SK-N-SH treated with all-trans-retinoic acid at 6 μM for 48 hours (cell line): ENCODE measurements at regions not wholly inside any gene's neighbourhood (a gene's known extent, or its start where the extent isn't known, plus 50 kb on each side); places are given as distances from the start of the nearest gene placed in this dataset.

Source experiments
- CSDC2 ChIP-seq: fragments of 250-450 bp; sonication (Bioruptor Pico); IDR thresholded peaks from 2 replicates; pipeline ENCODE4 v1.5.0; 2020; ENCODE audit warnings: mild to moderate bottlenecking, moderate library complexity
- ESRRG ChIP-seq: fragments of 250-450 bp; sonication (Bioruptor Pico); IDR thresholded peaks from 2 replicates; pipeline ENCODE4 v1.6.1; 2021; ENCODE audit warnings: mild to moderate bottlenecking
- ISL1 ChIP-seq: fragments of 250-450 bp; sonication (Bioruptor Pico); IDR thresholded peaks from 2 replicates; pipeline ENCODE4 v2.1.2; 2022; ENCODE audit warnings: mild to moderate bottlenecking, moderate library complexity
- RARB ChIP-seq: fragments of 250-450 bp; sonication (Bioruptor Pico); IDR thresholded peaks from 2 replicates; pipeline ENCODE4 v1.8.0; 2021; ENCODE audit warnings: mild to moderate bottlenecking, moderate library complexity
- SNAI2 ChIP-seq: fragments of 250-450 bp; sonication (Bioruptor Pico); IDR thresholded peaks from 2 replicates; pipeline ENCODE4 v1.5.0; 2020; ENCODE audit warnings: mild to moderate bottlenecking, moderate library complexity
- TCF4 ChIP-seq: fragments of 250-450 bp; sonication (Bioruptor Pico); IDR thresholded peaks from 2 replicates; pipeline ENCODE4 v1.8.0; 2021; ENCODE audit warnings: mild to moderate bottlenecking, moderate library complexity, borderline replicate concordance
- TOX ChIP-seq: fragments of 250-450 bp; sonication (Bioruptor Pico); IDR thresholded peaks from 2 replicates; pipeline ENCODE4 v1.8.0; 2021; ENCODE audit warnings: mild to moderate bottlenecking, moderate library complexity, borderline replicate concordance
- ZC3H10 ChIP-seq: fragments of 250-450 bp; sonication (Bioruptor Pico); IDR thresholded peaks from 2 replicates; pipeline ENCODE4 v1.5.1; 2021; ENCODE audit warnings: mild to moderate bottlenecking, moderate library complexity
- ZFP3 ChIP-seq: fragments of 250-450 bp; sonication (Bioruptor Pico); IDR thresholded peaks from 2 replicates; pipeline ENCODE4 v1.5.0; 2020; ENCODE audit warnings: mild to moderate bottlenecking, moderate library complexity
- TF ChIP-seq, protein P1 (sequence below): fragments of 250-450 bp; sonication (Bioruptor Pico); IDR thresholded peaks from 2 replicates; pipeline ENCODE4 v1.8.0; 2020; ENCODE audit warnings: mild to moderate bottlenecking, moderate library complexity, borderline replicate concordance

DNA sequence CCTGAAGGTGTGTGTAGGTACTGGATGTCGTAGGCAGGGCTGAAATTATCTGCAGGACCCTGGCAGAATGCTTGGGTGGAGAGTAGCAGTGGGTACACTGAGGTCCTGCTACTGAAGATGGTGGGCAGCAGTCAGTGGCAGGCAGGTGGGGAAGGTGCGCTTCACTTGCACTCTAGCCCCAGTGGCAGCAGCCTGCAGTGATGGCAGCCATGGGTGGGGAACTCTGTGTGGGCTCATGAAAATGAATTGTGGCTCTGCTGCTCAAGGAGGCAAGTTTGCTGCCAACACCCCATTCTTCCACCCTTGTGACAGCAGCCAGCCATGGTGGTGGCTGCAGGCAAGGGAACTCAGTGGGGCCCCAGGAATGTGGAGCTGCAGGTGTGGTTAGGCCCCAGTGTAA is 1242.7 kb upstream of the MIR17HG start:
- no peak for TF ChIP-seq TOX (CRISPR knock-in tag)
- no peak for TF ChIP-seq TCF4 (CRISPR knock-in tag)
- TF ChIP-seq, protein P1, sequence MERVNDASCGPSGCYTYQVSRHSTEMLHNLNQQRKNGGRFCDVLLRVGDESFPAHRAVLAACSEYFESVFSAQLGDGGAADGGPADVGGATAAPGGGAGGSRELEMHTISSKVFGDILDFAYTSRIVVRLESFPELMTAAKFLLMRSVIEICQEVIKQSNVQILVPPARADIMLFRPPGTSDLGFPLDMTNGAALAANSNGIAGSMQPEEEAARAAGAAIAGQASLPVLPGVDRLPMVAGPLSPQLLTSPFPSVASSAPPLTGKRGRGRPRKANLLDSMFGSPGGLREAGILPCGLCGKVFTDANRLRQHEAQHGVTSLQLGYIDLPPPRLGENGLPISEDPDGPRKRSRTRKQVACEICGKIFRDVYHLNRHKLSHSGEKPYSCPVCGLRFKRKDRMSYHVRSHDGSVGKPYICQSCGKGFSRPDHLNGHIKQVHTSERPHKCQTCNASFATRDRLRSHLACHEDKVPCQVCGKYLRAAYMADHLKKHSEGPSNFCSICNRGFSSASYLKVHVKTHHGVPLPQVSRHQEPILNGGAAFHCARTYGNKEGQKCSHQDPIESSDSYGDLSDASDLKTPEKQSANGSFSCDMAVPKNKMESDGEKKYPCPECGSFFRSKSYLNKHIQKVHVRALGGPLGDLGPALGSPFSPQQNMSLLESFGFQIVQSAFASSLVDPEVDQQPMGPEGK (CRISPR knock-in tag): no peak
- TF ChIP-seq ISL1 (CRISPR knock-in tag): no peak
- no peak for TF ChIP-seq SNAI2 (CRISPR knock-in tag)
- TF ChIP-seq ZC3H10: no peak
- no peak for TF ChIP-seq ESRRG (CRISPR knock-in tag)
- TF ChIP-seq CSDC2 (CRISPR knock-in tag): no peak
- no peak for TF ChIP-seq ZFP3 (CRISPR knock-in tag)
- no peak for TF ChIP-seq RARB (CRISPR knock-in tag)
